Mesothelial cell of epicardium (in vitro differentiated cells): ENCODE measurements at regions not wholly inside any gene's neighbourhood (a gene's known extent, or its start where the extent isn't known, plus 50 kb on each side); places are given as distances from the start of the nearest gene placed in this dataset.

Experiments used
- DNase-seq, 2 experiments: peaks; one replicate each; pipeline ENCODE4 v3.0.0; 2021; ENCODE audit warnings: low spot score in 2 of 2; ENCODE audit not compliant: unreplicated experiment in 2 of 2
- H3K27ac Mint-ChIP-seq: 2 replicates; pipeline ENCODE4 v1.8.0; 2021; ENCODE audit warnings: mixed read lengths
- H3K27me3 Mint-ChIP-seq: 2 replicates; pipeline ENCODE4 v1.8.0; 2021; ENCODE audit warnings: low read depth, mixed read lengths
- H3K36me3 Mint-ChIP-seq: 2 replicates; pipeline ENCODE4 v1.8.0; 2021; ENCODE audit warnings: mixed read lengths
- H3K4me1 Mint-ChIP-seq: 2 replicates; pipeline ENCODE4 v1.8.0; 2021; ENCODE audit warnings: mixed read lengths
- H3K4me3 Mint-ChIP-seq: 2 replicates; pipeline ENCODE4 v1.8.0; 2021; ENCODE audit warnings: mild to moderate bottlenecking, moderate library complexity, mixed read lengths
- H3K9me3 Mint-ChIP-seq: 2 replicates; pipeline ENCODE4 v1.8.0; 2021; ENCODE audit warnings: mixed read lengths
- TF ChIP-seq, protein P1 (sequence below): fragments of 200-600 bp; sonication (generic); IDR thresholded peaks from one replicate; pipeline ENCODE4 v1.5.0; 2021; ENCODE audit warnings: antibody characterized with exemption; ENCODE audit not compliant: unreplicated experiment

- Mint-ChIP-seq H3K27ac (no peak overlapping the region), H3K27me3 (no peaks in the 10 kb centered on the region), H3K4me1 (no peaks in the 10 kb centered on the region), H3K9me3 (peaks cover 28% of the 10 kb centered on the region), H3K4me3 (no peak overlapping the region), H3K36me3 (no peaks in the 10 kb centered on the region)
- no peak for DNase-seq
- TF ChIP-seq, protein P1, sequence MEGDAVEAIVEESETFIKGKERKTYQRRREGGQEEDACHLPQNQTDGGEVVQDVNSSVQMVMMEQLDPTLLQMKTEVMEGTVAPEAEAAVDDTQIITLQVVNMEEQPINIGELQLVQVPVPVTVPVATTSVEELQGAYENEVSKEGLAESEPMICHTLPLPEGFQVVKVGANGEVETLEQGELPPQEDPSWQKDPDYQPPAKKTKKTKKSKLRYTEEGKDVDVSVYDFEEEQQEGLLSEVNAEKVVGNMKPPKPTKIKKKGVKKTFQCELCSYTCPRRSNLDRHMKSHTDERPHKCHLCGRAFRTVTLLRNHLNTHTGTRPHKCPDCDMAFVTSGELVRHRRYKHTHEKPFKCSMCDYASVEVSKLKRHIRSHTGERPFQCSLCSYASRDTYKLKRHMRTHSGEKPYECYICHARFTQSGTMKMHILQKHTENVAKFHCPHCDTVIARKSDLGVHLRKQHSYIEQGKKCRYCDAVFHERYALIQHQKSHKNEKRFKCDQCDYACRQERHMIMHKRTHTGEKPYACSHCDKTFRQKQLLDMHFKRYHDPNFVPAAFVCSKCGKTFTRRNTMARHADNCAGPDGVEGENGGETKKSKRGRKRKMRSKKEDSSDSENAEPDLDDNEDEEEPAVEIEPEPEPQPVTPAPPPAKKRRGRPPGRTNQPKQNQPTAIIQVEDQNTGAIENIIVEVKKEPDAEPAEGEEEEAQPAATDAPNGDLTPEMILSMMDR: no peak
These were observed 405.3 kb downstream of the PCDH20 start for GRCh38 chr13:61010358-61010757.

- Mint-ChIP-seq H3K4me1 (no peaks in the 10 kb centered on the region), H3K27me3 (no peaks in the 10 kb centered on the region), H3K36me3 (no peaks in the 10 kb centered on the region), H3K4me3 (no peak overlapping the region), H3K27ac (no peak overlapping the region), H3K9me3 (peaks cover 22% of the 10 kb centered on the region)
- TF ChIP-seq, protein P1: no peak
- DNase-seq: no peak
These were observed 413.0 kb downstream of the PCDH20 start for GRCh38 chr13:61002686-61003085.

- Mint-ChIP-seq H3K9me3 (no peaks in the 10 kb centered on the region), H3K36me3 (no peaks in the 10 kb centered on the region), H3K27ac (no peak overlapping the region), H3K4me3 (no peak overlapping the region), H3K27me3 (no peaks in the 10 kb centered on the region), H3K4me1 (no peaks in the 10 kb centered on the region)
- TF ChIP-seq, protein P1: no peak
- no peak for DNase-seq
These were observed 425.5 kb downstream of the PCDH20 start for GRCh38 chr13:60990032-60990733.

GRCh38 chr13:60986301-60986700, 429.3 kb downstream of the PCDH20 start:
- no peak overlapping the region for H3K4me3 Mint-ChIP-seq
- DNase-seq: no peak
- H3K4me1 Mint-ChIP-seq: no peaks in the 10 kb centered on the region
- no peak overlapping the region for H3K27ac Mint-ChIP-seq
- peaks cover 7% of the 10 kb centered on the region for H3K9me3 Mint-ChIP-seq
- TF ChIP-seq, protein P1: no peak
- H3K36me3 Mint-ChIP-seq: no peaks in the 10 kb centered on the region
- H3K27me3 Mint-ChIP-seq: no peaks in the 10 kb centered on the region

- no peak overlapping the region for H3K27ac Mint-ChIP-seq
- no peaks in the 10 kb centered on the region for H3K36me3 Mint-ChIP-seq
- peaks cover 19% of the 10 kb centered on the region for H3K9me3 Mint-ChIP-seq
- no peak for DNase-seq
- H3K4me1 Mint-ChIP-seq: no peaks in the 10 kb centered on the region
- TF ChIP-seq, protein P1: no peak
- H3K4me3 Mint-ChIP-seq: no peak overlapping the region
- no peaks in the 10 kb centered on the region for H3K27me3 Mint-ChIP-seq
These were observed 434.2 kb downstream of the PCDH20 start for GRCh38 chr13:60981407-60981806.
